ENCODE measurements at regions not wholly inside any gene's neighbourhood (a gene's known extent, or its start where the extent isn't known, plus 50 kb on each side); places are given as distances from the start of the nearest gene placed in this dataset.

DNA sequence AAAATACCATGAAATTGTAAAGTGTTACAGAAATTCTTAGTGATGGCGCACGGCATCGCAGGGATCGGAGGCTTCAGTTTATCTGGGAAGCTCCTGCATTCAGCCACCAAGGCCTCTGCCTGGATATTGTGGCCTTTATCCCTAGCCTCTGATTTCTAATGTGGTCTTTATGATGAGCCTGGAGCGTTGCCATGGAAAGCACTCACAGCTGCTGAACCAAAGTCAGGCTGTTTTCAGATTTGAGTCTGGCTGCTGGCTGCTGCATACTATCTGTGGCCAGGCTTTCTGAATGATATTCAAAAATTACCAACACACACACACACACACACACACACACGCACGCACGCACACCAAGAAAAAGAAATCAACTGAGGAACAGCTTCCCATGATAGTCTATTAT lies 101.1 kb upstream of the ZNF366 start:
- TF ChIP-seq ZBTB11 (tag by site-specific recombination; conservative IDR thresholded peaks at IDR 0.05; ENCODE audit: low read depth) (no peak), ZNF645 (tag by site-specific recombination; IDR thresholded peaks at IDR 0.05) (no peak), ZNF623 (tag by site-specific recombination; IDR thresholded peaks at IDR 0.05) (no peak), HOXD13 (CRISPR knock-in tag; IDR thresholded peaks at IDR 0.05; ENCODE audit: borderline replicate concordance) (no peak), ZNF19 (tag by site-specific recombination; IDR thresholded peaks at IDR 0.05; ENCODE audit: low read depth) (no peak), ZNF211 (tag by site-specific recombination; IDR thresholded peaks at IDR 0.05; ENCODE audit: low read depth) (no peak), ZNF518A (tag by site-specific recombination; conservative IDR thresholded peaks at IDR 0.05; ENCODE audit: low read depth) (no peak), ZNF670 (tag by site-specific recombination; IDR thresholded peaks at IDR 0.05; ENCODE audit: low read depth) (no peak), ZNF221 (tag by site-specific recombination; IDR thresholded peaks at IDR 0.05; ENCODE audit: borderline replicate concordance) (no peak), ZFHX2 (tag by site-specific recombination; conservative IDR thresholded peaks at IDR 0.05) (no peak), ZBTB7A (tag by site-specific recombination; IDR thresholded peaks at IDR 0.05; ENCODE audit: low read depth) (no peak)
- TF ChIP-seq, protein P1, sequence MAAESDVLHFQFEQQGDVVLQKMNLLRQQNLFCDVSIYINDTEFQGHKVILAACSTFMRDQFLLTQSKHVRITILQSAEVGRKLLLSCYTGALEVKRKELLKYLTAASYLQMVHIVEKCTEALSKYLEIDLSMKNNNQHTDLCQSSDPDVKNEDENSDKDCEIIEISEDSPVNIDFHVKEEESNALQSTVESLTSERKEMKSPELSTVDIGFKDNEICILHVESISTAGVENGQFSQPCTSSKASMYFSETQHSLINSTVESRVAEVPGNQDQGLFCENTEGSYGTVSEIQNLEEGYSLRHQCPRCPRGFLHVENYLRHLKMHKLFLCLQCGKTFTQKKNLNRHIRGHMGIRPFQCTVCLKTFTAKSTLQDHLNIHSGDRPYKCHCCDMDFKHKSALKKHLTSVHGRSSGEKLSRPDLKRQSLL (tag by site-specific recombination; IDR thresholded peaks at IDR 0.05) = no peak
- ChIA-PET CTCF (interaction anchor here (0.9 to 1.8 kb wide), 2 partner anchors 11 to 15 kb away, joined by 3 to 11 read pairs; no protein-coding TSS in a partner anchor), POLR2A (no interaction called here)
- Histone ChIP-seq H3K36me3 (ENCODE audit: control insufficient read depth in 2 of 2, insufficient read depth in 1 of 2, low read length in 2 of 2) (no peaks in the 10 kb centered on the region), H3K27ac (ENCODE audit: extremely low read depth, low read depth, low read length) (no peak overlapping the region), H3K4me3 (ENCODE audit: low read depth, low read length) (no peak overlapping the region), H3K4me1 (ENCODE audit: control insufficient read depth, insufficient read depth, low read length) (no peaks in the 10 kb centered on the region), H3K9me3 (ENCODE audit: control insufficient read depth, insufficient read depth, low read depth, low read length) (no peaks in the 10 kb centered on the region)

- no peaks in the 10 kb centered on the region for H3K36me3 ChIP-seq (ENCODE audit: control insufficient read depth in 2 of 2, insufficient read depth in 1 of 2, low read length in 2 of 2)
Observed at GRCh38 chr5:72607381-72607780, 100.2 kb upstream of the ZNF366 start.

More at GRCh38 chr5:72607381-72607780, 100.2 kb upstream of the ZNF366 start:
- H3K9me3 ChIP-seq (ENCODE audit: control insufficient read depth, insufficient read depth, low read depth, low read length) = no peaks in the 10 kb centered on the region
- ChIA-PET CTCF (no interaction called here), POLR2A (no interaction called here)
- H3K4me3 ChIP-seq (ENCODE audit: low read depth, low read length) = no peak overlapping the region
- TF ChIP-seq ZNF354C (tag by site-specific recombination; IDR thresholded peaks at IDR 0.05; ENCODE audit: borderline replicate concordance, low read depth) (no peak), BCL11A (tag by site-specific recombination; IDR thresholded peaks at IDR 0.05; ENCODE audit: low read depth) (no peak), ZBTB26 (tag by site-specific recombination; optimal IDR thresholded peaks at IDR 0.05) (no peak), ZNF404 (tag by site-specific recombination; IDR thresholded peaks at IDR 0.05) (no peak)
- TF ChIP-seq, protein P2, sequence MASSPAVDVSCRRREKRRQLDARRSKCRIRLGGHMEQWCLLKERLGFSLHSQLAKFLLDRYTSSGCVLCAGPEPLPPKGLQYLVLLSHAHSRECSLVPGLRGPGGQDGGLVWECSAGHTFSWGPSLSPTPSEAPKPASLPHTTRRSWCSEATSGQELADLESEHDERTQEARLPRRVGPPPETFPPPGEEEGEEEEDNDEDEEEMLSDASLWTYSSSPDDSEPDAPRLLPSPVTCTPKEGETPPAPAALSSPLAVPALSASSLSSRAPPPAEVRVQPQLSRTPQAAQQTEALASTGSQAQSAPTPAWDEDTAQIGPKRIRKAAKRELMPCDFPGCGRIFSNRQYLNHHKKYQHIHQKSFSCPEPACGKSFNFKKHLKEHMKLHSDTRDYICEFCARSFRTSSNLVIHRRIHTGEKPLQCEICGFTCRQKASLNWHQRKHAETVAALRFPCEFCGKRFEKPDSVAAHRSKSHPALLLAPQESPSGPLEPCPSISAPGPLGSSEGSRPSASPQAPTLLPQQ (tag by site-specific recombination; IDR thresholded peaks at IDR 0.05) = no peak
- TF ChIP-seq, protein P3, sequence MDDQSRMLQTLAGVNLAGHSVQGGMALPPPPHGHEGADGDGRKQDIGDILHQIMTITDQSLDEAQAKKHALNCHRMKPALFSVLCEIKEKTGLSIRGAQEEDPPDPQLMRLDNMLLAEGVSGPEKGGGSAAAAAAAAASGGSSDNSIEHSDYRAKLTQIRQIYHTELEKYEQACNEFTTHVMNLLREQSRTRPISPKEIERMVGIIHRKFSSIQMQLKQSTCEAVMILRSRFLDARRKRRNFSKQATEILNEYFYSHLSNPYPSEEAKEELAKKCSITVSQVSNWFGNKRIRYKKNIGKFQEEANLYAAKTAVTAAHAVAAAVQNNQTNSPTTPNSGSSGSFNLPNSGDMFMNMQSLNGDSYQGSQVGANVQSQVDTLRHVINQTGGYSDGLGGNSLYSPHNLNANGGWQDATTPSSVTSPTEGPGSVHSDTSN (CRISPR knock-in tag; IDR thresholded peaks at IDR 0.05) = no peak
- H3K27ac ChIP-seq (ENCODE audit: extremely low read depth, low read depth, low read length) = no peak overlapping the region
- no peaks in the 10 kb centered on the region for H3K4me1 ChIP-seq (ENCODE audit: control insufficient read depth, insufficient read depth, low read length)

Data from HEK293 (cell line).